Right cardiac atrium (tissue), 5 donors: ENCODE measurements at regions not wholly inside any gene's neighbourhood (a gene's known extent, or its start where the extent isn't known, plus 50 kb on each side); places are given as distances from the start of the nearest gene placed in this dataset.
"Not testable (repeated sequence)": the region's sequence is repeated elsewhere in the genome, so short reads cannot be mapped to it uniquely, and the experiment has no call there.

Experiments used
- ATAC-seq, 2 donors: fragments of 200-7000 bp; cut with Tn5 transposase; one replicate each; pipeline versions ENCODE4 v1.8.0 to v1.9.1; 2020; ENCODE audit warnings: moderate library complexity in 2 of 2, mild to moderate bottlenecking in 1 of 2
- DNase-seq, 3 donors: peaks; one replicate each; pipeline ENCODE4 v3.0.0-alpha.2; 2020
- H3K27ac ChIP-seq: one replicate; pipeline ENCODE4 v1.5.1; 2013; ENCODE audit warnings: mild to moderate bottlenecking, low read length, control low read depth, moderate library complexity
- H3K27me3 ChIP-seq: one replicate; pipeline ENCODE4 v1.6.1; 2013; ENCODE audit not compliant: control insufficient read depth, insufficient read depth
- H3K4me1 ChIP-seq: one replicate; pipeline ENCODE4 v1.6.1; 2013; ENCODE audit warnings: low read length; ENCODE audit not compliant: control insufficient read depth, insufficient read depth
- H3K4me3 ChIP-seq: one replicate; pipeline ENCODE4 v1.5.1; 2013; ENCODE audit warnings: low read length, control low read depth
- H3K9me3 ChIP-seq: one replicate; pipeline ENCODE4 v1.6.1; 2013; ENCODE audit warnings: low read length; ENCODE audit not compliant: control insufficient read depth
- WGBS: extraction: QIAGEN DNeasy Blood & Tissue Kit; methylation state at CpG from one replicate; pipeline ENCODE4 v1.1.7; 2013; 5-methylcytosine and 5-hydroxymethylcytosine counted together
- intact Hi-C, 4 donors: fragments of 100-400 bp; cut with DNase I; formaldehyde crosslinking; loops; one replicate each; pipeline versions ENCODE4 v1.11.0 to v1.14.0; 2022 to 2023
- donor health status: healthy with polysubstance abuse.
- donor health status: DM: no; HTN: yes; CAD: no.
- donor health status: DM: no; HTN: no; CAD: no.
- donor health status: DM: no; HTN: yes; CAD: no; lungs with severe emphysema.
- donor health status: DM: yes; HTN: yes; CAD: no.

- 82% methylated on average over 5 of the region's 5 CpGs for WGBS
- intact Hi-C loops: no loop called here
These were observed 456.0 kb downstream of the PRDM9 start for GRCh38 chr5:23963449-23963848.

GRCh38 chr5:23977365-23977764 lies 470.0 kb downstream of the PRDM9 start:
- Histone ChIP-seq H3K9me3 (peaks cover 10% of the 10 kb centered on the region), H3K27me3 (no peaks in the 10 kb centered on the region), H3K27ac (no peak overlapping the region), H3K4me3 (no peak overlapping the region), H3K4me1 (no peaks in the 10 kb centered on the region)
- DNase-seq: no peak
- no peak for ATAC-seq
- WGBS: 69% methylated on average over 6 of the region's 6 CpGs
- intact Hi-C loops: no loop called here

More at GRCh38 chr5:23963449-23963848, 456.0 kb downstream of the PRDM9 start:
- DNase-seq: no peak
- Histone ChIP-seq H3K9me3 (peaks cover 2% of the 10 kb centered on the region), H3K4me3 (no peak overlapping the region), H3K4me1 (no peaks in the 10 kb centered on the region), H3K27ac (no peak overlapping the region), H3K27me3 (no peaks in the 10 kb centered on the region)
- ATAC-seq: no peak

GRCh38 chr5:23977997-23978396 lies 470.6 kb downstream of the PRDM9 start:
- intact Hi-C loops: no loop called here
- Histone ChIP-seq H3K27me3 (no peaks in the 10 kb centered on the region), H3K4me1 (no peaks in the 10 kb centered on the region), H3K27ac (no peak overlapping the region), H3K9me3 (peaks cover 10% of the 10 kb centered on the region), H3K4me3 (no peak overlapping the region)
- DNase-seq (no peak), ATAC-seq (no peak)
- WGBS: 70% methylated on average over 4 of the region's 4 CpGs

- Histone ChIP-seq H3K4me1 (no peaks in the 10 kb centered on the region), H3K27me3 (no peaks in the 10 kb centered on the region), H3K27ac (no peak overlapping the region), H3K4me3 (no peak overlapping the region), H3K9me3 (no peaks in the 10 kb centered on the region)
- intact Hi-C loops: no loop called here
- 89% methylated on average over 2 of the region's 2 CpGs for WGBS
- ATAC-seq (no peak), DNase-seq (no peak)
These were observed 484.0 kb downstream of the PRDM9 start for GRCh38 chr5:23991406-23991805.

- DNase-seq (no peak), ATAC-seq (no peak)
- Histone ChIP-seq H3K27ac (no peak overlapping the region), H3K9me3 (peaks cover 3% of the 10 kb centered on the region), H3K27me3 (no peaks in the 10 kb centered on the region), H3K4me1 (no peaks in the 10 kb centered on the region), H3K4me3 (no peak overlapping the region)
- intact Hi-C loops: no loop called here
- WGBS: 86% methylated on average over 4 of the region's 4 CpGs
These were observed 487.4 kb downstream of the PRDM9 start for GRCh38 chr5:23994581-23995370.

- WGBS: 33% methylated on average over 5 of the region's 5 CpGs
- H3K27ac ChIP-seq: no peak overlapping the region
- no peaks in the 10 kb centered on the region for H3K4me1 ChIP-seq
- H3K4me3 ChIP-seq: no peak overlapping the region
- ATAC-seq (peak in 1 of 2 donors; percentile 52), DNase-seq (no peak)
- H3K9me3 ChIP-seq: peaks cover 3% of the 10 kb centered on the region
- intact Hi-C loops: no loop called here
- no peaks in the 10 kb centered on the region for H3K27me3 ChIP-seq
These were observed 489.1 kb downstream of the PRDM9 start for GRCh38 chr5:23996525-23996924.

GRCh38 chr5:24005384-24005783 lies 498.0 kb downstream of the PRDM9 start:
- no peaks in the 10 kb centered on the region for H3K9me3 ChIP-seq
- H3K27me3 ChIP-seq: no peaks in the 10 kb centered on the region
- no peak for ATAC-seq
- no peak for DNase-seq
- no peak overlapping the region for H3K27ac ChIP-seq
- H3K4me1 ChIP-seq: no peaks in the 10 kb centered on the region
- intact Hi-C loops: no loop called here
- H3K4me3 ChIP-seq: no peak overlapping the region

GRCh38 chr5:24017710-24018109 lies 510.3 kb downstream of the PRDM9 start:
- DNase-seq, intact Hi-C loops, H3K4me3 ChIP-seq, H3K4me1 ChIP-seq, ATAC-seq, H3K27me3 ChIP-seq, H3K27ac ChIP-seq, H3K9me3 ChIP-seq: not testable (repeated sequence)
- WGBS: 89% methylated on average over 10 of the region's 10 CpGs

- ATAC-seq: no peak
- DNase-seq: no peak
- Histone ChIP-seq H3K4me3 (no peak overlapping the region), H3K4me1 (no peaks in the 10 kb centered on the region), H3K27me3 (no peaks in the 10 kb centered on the region), H3K27ac (no peak overlapping the region), H3K9me3 (no peaks in the 10 kb centered on the region)
- intact Hi-C loops: no loop called here
These were observed 518.9 kb downstream of the PRDM9 start for GRCh38 chr5:24026288-24026687.

- Histone ChIP-seq H3K27me3 (no peaks in the 10 kb centered on the region), H3K4me3 (no peak overlapping the region), H3K4me1 (no peaks in the 10 kb centered on the region), H3K9me3 (no peaks in the 10 kb centered on the region), H3K27ac (no peak overlapping the region)
- intact Hi-C loops: no loop called here
- WGBS: 69% methylated on average over 2 of the region's 2 CpGs
- ATAC-seq (no peak), DNase-seq (no peak)
These were observed 535.3 kb downstream of the PRDM9 start for GRCh38 chr5:24042688-24043087.

- Histone ChIP-seq H3K27me3 (no peaks in the 10 kb centered on the region), H3K4me1 (no peaks in the 10 kb centered on the region), H3K27ac (no peak overlapping the region), H3K4me3 (no peak overlapping the region), H3K9me3 (no peaks in the 10 kb centered on the region)
- intact Hi-C loops: no loop called here
- DNase-seq (no peak), ATAC-seq (no peak)
These were observed 537.6 kb downstream of the PRDM9 start for GRCh38 chr5:24045046-24045445.

GRCh38 chr5:24053737-24054136 lies 546.3 kb downstream of the PRDM9 start:
- Histone ChIP-seq H3K27me3 (no peaks in the 10 kb centered on the region), H3K27ac (no peak overlapping the region), H3K9me3 (no peaks in the 10 kb centered on the region), H3K4me1 (no peaks in the 10 kb centered on the region), H3K4me3 (no peak overlapping the region)
- no peak for ATAC-seq
- DNase-seq: no peak
- intact Hi-C loops: no loop called here
- WGBS: 84% methylated on average over 2 of the region's 2 CpGs
